A549 (cell line): ENCODE measurements at regions not wholly inside any gene's neighbourhood (a gene's known extent, or its start where the extent isn't known, plus 50 kb on each side); places are given as distances from the start of the nearest gene placed in this dataset.

Experiments
- FOSB ChIP-seq: fragments of 250-450 bp; sonication (Bioruptor Pico); IDR thresholded peaks from 2 replicates; pipeline ENCODE4 v1.5.0; 2020; ENCODE audit warnings: mild to moderate bottlenecking, moderate library complexity
- JUN ChIP-seq, 2 experiments: fragments of >200 bp; sonication (Bioruptor Twin); formaldehyde crosslinking; IDR thresholded peaks; 2 replicates in 1 of 2; 3 replicates in 1 of 2; pipeline ENCODE4 v1.6.1; 2016 to 2017
- KDM1A ChIP-seq: fragments of 200-600 bp; sonication (generic); IDR thresholded peaks from 2 replicates; pipeline ENCODE4 v1.6.1; 2016; ENCODE audit warnings: low read depth, mild to moderate bottlenecking
- PHF8 ChIP-seq: fragments of 200-600 bp; sonication (generic); IDR thresholded peaks from 2 replicates; pipeline ENCODE4 v1.6.1; 2016; ENCODE audit warnings: low read depth, mild to moderate bottlenecking, antibody characterized with exemption, moderate library complexity, borderline replicate concordance
- RAD21 ChIP-seq, 2 experiments: fragments of >200 bp in 1 of 2; sonication (Bioruptor Twin) in 1 of 2; formaldehyde crosslinking in 1 of 2; IDR thresholded peaks in 1 of 2; conservative IDR thresholded peaks in 1 of 2; 2 replicates in 1 of 2; 3 replicates in 1 of 2; pipeline ENCODE4 v1.6.1; 2012 to 2018; ENCODE audit warnings: inconsistent platforms in 1 of 2
- RCOR1 ChIP-seq: fragments of 150-350 bp; IDR thresholded peaks from 2 replicates; pipeline ENCODE4 v1.6.1; 2014; ENCODE audit warnings: antibody characterized with exemption, low read length, low read depth
- RFX5 ChIP-seq: fragments of 450-650 bp; IDR thresholded peaks from 2 replicates; pipeline ENCODE4 v1.7.1; 2014; ENCODE audit warnings: antibody characterized with exemption, mild to moderate bottlenecking, moderate library complexity
- TP53 ChIP-seq: fragments of 250-450 bp; sonication (Bioruptor Pico); IDR thresholded peaks from 2 replicates; pipeline ENCODE4 v1.5.0; 2021; ENCODE audit warnings: mild to moderate bottlenecking, moderate library complexity
- ZFP36 ChIP-seq: fragments of 450-650 bp; IDR thresholded peaks from 2 replicates; pipeline ENCODE4 v1.6.1; 2014; ENCODE audit warnings: borderline replicate concordance; ENCODE audit not compliant: partially characterized antibody
- TF ChIP-seq, protein P1 (sequence below): IDR thresholded peaks from 2 replicates; pipeline ENCODE4 v1.6.1; 2012
- TF ChIP-seq, protein P2 (sequence below): fragments of >200 bp; sonication (Bioruptor Twin); formaldehyde crosslinking; IDR thresholded peaks from 3 replicates; pipeline ENCODE4 v1.5.1; 2016
- TF ChIP-seq, protein P3 (sequence below): fragments of 200-600 bp; sonication (generic); IDR thresholded peaks from 2 replicates; pipeline ENCODE4 v1.6.1; 2016; ENCODE audit warnings: antibody characterized with exemption, mild to moderate bottlenecking, moderate library complexity
- TF ChIP-seq, protein P4 (sequence below): IDR thresholded peaks from 2 replicates; pipeline ENCODE4 v1.6.1; 2012
- TF ChIP-seq, protein P5 (sequence below): fragments of 450-650 bp; IDR thresholded peaks from 2 replicates; pipeline ENCODE4 v1.6.1; 2014; ENCODE audit warnings: antibody characterized with exemption

DNA sequence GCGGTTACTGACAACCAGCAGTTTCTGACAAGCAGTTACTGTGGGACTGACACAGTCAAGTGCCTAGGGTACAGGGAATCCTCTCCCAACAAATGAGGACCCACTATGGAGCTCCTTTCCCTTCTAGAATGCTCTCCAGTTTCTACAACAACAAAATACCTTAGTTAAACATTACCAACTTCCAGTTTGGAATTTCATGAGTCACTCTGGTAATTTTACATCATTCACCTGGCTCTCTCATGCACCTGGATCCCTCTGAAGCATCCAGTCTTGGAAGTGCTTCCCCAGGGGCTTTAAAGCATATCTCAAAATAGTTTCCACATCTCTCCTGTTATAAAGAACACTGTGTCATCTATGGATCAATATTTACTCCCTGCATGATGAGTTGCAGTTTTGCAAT, 286.7 kb upstream of the SPTLC3 start:
- TF ChIP-seq, protein P1, sequence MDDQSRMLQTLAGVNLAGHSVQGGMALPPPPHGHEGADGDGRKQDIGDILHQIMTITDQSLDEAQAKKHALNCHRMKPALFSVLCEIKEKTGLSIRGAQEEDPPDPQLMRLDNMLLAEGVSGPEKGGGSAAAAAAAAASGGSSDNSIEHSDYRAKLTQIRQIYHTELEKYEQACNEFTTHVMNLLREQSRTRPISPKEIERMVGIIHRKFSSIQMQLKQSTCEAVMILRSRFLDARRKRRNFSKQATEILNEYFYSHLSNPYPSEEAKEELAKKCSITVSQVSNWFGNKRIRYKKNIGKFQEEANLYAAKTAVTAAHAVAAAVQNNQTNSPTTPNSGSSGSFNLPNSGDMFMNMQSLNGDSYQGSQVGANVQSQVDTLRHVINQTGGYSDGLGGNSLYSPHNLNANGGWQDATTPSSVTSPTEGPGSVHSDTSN = no peak
- no peak for TF ChIP-seq RCOR1
- TF ChIP-seq, protein P2, sequence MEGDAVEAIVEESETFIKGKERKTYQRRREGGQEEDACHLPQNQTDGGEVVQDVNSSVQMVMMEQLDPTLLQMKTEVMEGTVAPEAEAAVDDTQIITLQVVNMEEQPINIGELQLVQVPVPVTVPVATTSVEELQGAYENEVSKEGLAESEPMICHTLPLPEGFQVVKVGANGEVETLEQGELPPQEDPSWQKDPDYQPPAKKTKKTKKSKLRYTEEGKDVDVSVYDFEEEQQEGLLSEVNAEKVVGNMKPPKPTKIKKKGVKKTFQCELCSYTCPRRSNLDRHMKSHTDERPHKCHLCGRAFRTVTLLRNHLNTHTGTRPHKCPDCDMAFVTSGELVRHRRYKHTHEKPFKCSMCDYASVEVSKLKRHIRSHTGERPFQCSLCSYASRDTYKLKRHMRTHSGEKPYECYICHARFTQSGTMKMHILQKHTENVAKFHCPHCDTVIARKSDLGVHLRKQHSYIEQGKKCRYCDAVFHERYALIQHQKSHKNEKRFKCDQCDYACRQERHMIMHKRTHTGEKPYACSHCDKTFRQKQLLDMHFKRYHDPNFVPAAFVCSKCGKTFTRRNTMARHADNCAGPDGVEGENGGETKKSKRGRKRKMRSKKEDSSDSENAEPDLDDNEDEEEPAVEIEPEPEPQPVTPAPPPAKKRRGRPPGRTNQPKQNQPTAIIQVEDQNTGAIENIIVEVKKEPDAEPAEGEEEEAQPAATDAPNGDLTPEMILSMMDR = no peak
- no peak for TF ChIP-seq TP53 (CRISPR knock-in tag)
- TF ChIP-seq, protein P3, sequence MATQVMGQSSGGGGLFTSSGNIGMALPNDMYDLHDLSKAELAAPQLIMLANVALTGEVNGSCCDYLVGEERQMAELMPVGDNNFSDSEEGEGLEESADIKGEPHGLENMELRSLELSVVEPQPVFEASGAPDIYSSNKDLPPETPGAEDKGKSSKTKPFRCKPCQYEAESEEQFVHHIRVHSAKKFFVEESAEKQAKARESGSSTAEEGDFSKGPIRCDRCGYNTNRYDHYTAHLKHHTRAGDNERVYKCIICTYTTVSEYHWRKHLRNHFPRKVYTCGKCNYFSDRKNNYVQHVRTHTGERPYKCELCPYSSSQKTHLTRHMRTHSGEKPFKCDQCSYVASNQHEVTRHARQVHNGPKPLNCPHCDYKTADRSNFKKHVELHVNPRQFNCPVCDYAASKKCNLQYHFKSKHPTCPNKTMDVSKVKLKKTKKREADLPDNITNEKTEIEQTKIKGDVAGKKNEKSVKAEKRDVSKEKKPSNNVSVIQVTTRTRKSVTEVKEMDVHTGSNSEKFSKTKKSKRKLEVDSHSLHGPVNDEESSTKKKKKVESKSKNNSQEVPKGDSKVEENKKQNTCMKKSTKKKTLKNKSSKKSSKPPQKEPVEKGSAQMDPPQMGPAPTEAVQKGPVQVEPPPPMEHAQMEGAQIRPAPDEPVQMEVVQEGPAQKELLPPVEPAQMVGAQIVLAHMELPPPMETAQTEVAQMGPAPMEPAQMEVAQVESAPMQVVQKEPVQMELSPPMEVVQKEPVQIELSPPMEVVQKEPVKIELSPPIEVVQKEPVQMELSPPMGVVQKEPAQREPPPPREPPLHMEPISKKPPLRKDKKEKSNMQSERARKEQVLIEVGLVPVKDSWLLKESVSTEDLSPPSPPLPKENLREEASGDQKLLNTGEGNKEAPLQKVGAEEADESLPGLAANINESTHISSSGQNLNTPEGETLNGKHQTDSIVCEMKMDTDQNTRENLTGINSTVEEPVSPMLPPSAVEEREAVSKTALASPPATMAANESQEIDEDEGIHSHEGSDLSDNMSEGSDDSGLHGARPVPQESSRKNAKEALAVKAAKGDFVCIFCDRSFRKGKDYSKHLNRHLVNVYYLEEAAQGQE = no peak
- TF ChIP-seq, protein P4, sequence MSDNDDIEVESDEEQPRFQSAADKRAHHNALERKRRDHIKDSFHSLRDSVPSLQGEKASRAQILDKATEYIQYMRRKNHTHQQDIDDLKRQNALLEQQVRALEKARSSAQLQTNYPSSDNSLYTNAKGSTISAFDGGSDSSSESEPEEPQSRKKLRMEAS = no peak
- no peak for TF ChIP-seq PHF8
- TF ChIP-seq RFX5 = no peak
- TF ChIP-seq FOSB = no peak
- TF ChIP-seq RAD21 (conservative IDR thresholded peaks at IDR 0.05 in 1 of 2, IDR thresholded peaks at IDR 0.05 in 1 of 2) = no peak
- TF ChIP-seq, protein P5, sequence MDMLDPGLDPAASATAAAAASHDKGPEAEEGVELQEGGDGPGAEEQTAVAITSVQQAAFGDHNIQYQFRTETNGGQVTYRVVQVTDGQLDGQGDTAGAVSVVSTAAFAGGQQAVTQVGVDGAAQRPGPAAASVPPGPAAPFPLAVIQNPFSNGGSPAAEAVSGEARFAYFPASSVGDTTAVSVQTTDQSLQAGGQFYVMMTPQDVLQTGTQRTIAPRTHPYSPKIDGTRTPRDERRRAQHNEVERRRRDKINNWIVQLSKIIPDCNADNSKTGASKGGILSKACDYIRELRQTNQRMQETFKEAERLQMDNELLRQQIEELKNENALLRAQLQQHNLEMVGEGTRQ = no peak
- TF ChIP-seq ZFP36 = no peak
- no peak for TF ChIP-seq JUN (IDR thresholded peaks at IDR 0.05)
- TF ChIP-seq KDM1A = no peak
